Vagina (tissue), 2 donors: ENCODE measurements at regions not wholly inside any gene's neighbourhood (a gene's known extent, or its start where the extent isn't known, plus 50 kb on each side); places are given as distances from the start of the nearest gene placed in this dataset.

Experiments used
- CTCF ChIP-seq, 3 experiments: fragments of 450-650 bp in 2 of 3; fragments of 200-600 bp in 1 of 3; sonication (generic) in 1 of 3; IDR thresholded peaks; one replicate each; pipeline ENCODE4 v1.5.1; 2017 to 2019; ENCODE audit warnings: antibody characterized with exemption in 3 of 3, mild to moderate bottlenecking in 2 of 3, moderate library complexity in 2 of 3
- POLR2A ChIP-seq, 2 donors: fragments of 450-650 bp; IDR thresholded peaks; one replicate each; pipeline ENCODE4 v1.6.1; 2017; ENCODE audit warnings: antibody characterized with exemption in 2 of 2, mild to moderate bottlenecking in 2 of 2, moderate library complexity in 2 of 2
- POLR2AphosphoS5 ChIP-seq, 2 donors: sonication (generic); formaldehyde crosslinking; IDR thresholded peaks; one replicate each; pipeline ENCODE4 v1.9.0; 2017; ENCODE audit warnings: antibody characterized with exemption in 2 of 2, mild to moderate bottlenecking in 2 of 2, low read depth in 1 of 2; ENCODE audit not compliant: insufficient read depth in 1 of 2

- no peak for TF ChIP-seq CTCF (IDR thresholded peaks at IDR 0.05)
- no peak for TF ChIP-seq POLR2AphosphoS5 (IDR thresholded peaks at IDR 0.05; ENCODE audit: insufficient read depth in 1 of 2, low read depth in 1 of 2)
- TF ChIP-seq POLR2A (IDR thresholded peaks at IDR 0.05), result no peak
Observed at GRCh38 chr12:115760231-115760630, 517.3 kb downstream of the MED13L start.
